ENCODE measurements at regions not wholly inside any gene's neighbourhood (a gene's known extent, or its start where the extent isn't known, plus 50 kb on each side); places are given as distances from the start of the nearest gene placed in this dataset.

GRCh38 chr13:20351281-20352022 is 119.3 kb upstream of the GJB6 start:
- H3K4me3 ChIP-seq (ENCODE audit: insufficient read depth, low read depth, low read length), result no peak overlapping the region
- H3K9me3 ChIP-seq (ENCODE audit: control insufficient read depth, low read length), result no peaks in the 10 kb centered on the region
- peaks cover 11% of the 10 kb centered on the region for H3K4me1 ChIP-seq (ENCODE audit: control insufficient read depth, insufficient read depth, low read length)
- no peaks in the 10 kb centered on the region for H3K27me3 ChIP-seq (ENCODE audit: control insufficient read depth, insufficient read depth, low read length, poor library complexity, severe bottlenecking)
- no peaks in the 10 kb centered on the region for H3K36me3 ChIP-seq (ENCODE audit: control insufficient read depth, insufficient read depth, low read length)
- no peak overlapping the region for H3K27ac ChIP-seq (ENCODE audit: insufficient read depth, low read depth, low read length, poor library complexity, severe bottlenecking)
- WGBS, 2 experiments, result 89 to 94% methylated on average over 4 to 5 of the region's 6 CpGs

DNA sequence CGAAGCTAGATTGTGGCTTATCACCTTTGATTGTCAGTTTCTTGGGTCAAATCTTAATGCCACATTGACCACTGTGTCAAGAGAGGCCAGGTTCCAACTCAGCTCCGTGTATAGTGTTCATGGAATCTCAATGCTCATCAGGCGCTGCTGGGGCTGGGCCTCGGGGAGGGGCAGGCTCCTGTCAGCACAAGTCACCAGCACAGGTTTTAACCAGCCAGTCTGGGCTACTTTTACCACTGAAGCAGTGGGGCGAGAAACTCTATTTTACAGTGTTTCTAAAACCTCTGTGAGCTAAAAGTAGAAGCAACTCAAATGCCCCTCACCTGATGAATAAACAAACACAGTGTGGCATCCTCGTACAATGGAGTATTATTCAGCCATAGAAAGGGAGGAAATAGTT is 118.7 kb upstream of the GJB6 start:
- Histone ChIP-seq H3K4me1 (ENCODE audit: control insufficient read depth, insufficient read depth, low read length) (peaks cover 11% of the 10 kb centered on the region), H3K27me3 (ENCODE audit: control insufficient read depth, insufficient read depth, low read length, poor library complexity, severe bottlenecking) (no peaks in the 10 kb centered on the region), H3K27ac (ENCODE audit: insufficient read depth, low read depth, low read length, poor library complexity, severe bottlenecking) (no peak overlapping the region), H3K36me3 (ENCODE audit: control insufficient read depth, insufficient read depth, low read length) (no peaks in the 10 kb centered on the region), H3K9me3 (ENCODE audit: control insufficient read depth, low read length) (no peaks in the 10 kb centered on the region), H3K4me3 (ENCODE audit: insufficient read depth, low read depth, low read length) (no peak overlapping the region)
- WGBS, 2 experiments, result 89 to 91% methylated on average over 6 of the region's 6 CpGs

- Histone ChIP-seq H3K4me3 (ENCODE audit: insufficient read depth, low read depth, low read length) (no peak overlapping the region), H3K4me1 (ENCODE audit: control insufficient read depth, insufficient read depth, low read length) (peaks cover 11% of the 10 kb centered on the region), H3K27me3 (ENCODE audit: control insufficient read depth, insufficient read depth, low read length, poor library complexity, severe bottlenecking) (no peaks in the 10 kb centered on the region), H3K27ac (ENCODE audit: insufficient read depth, low read depth, low read length, poor library complexity, severe bottlenecking) (no peak overlapping the region), H3K9me3 (ENCODE audit: control insufficient read depth, low read length) (no peaks in the 10 kb centered on the region), H3K36me3 (ENCODE audit: control insufficient read depth, insufficient read depth, low read length) (no peaks in the 10 kb centered on the region)
- WGBS, 2 experiments, result 88 to 90% methylated on average over 3 of the region's 3 CpGs
Observed at GRCh38 chr13:20350382-20350763, 118.3 kb upstream of the GJB6 start.

DNA sequence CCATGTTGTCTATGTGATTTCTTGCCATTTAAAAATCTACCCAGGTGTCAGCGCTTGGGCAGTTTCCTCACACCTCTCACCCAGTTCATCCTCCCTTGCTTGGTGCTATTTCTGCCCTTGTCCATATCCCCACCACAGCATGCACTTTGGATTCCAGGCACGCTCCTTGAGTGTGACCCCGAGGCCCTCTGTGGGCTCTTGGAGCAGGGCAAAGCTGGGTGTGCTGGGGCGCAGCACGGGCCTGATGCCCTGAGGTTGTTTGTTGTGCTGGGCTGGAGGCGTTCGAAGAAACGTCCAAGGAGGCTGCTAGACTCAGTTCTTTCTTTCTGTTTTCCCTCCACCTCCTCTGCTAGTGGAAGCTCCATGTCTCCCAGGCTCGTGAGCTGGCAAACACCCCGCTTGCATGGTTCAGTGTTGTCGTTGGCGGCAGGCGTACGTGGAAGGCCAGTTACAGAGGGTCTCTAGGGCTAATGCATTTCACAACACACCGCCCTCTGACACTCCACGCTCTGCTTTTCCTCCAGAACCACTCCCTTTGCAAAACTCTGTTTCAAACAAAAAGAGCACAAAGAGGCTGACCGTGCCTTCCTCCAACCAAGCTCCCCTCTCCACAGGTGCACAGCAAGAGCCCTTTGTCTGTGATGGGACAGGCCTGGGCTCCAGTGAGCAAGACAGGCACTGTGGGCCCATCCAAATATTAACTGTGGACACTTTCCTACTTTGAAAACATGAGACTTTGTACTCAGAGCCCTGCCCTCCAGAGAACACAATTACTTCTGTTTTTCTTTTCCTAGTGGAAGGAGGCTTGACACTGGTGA is 117.7 kb upstream of the GJB6 start:
- 66 to 70% methylated on average over 17 of the region's 17 CpGs for WGBS, 2 experiments
- H3K27me3 ChIP-seq (ENCODE audit: control insufficient read depth, insufficient read depth, low read length, poor library complexity, severe bottlenecking), result no peaks in the 10 kb centered on the region
- no peaks in the 10 kb centered on the region for H3K36me3 ChIP-seq (ENCODE audit: control insufficient read depth, insufficient read depth, low read length)
- peaks cover 11% of the 10 kb centered on the region for H3K4me1 ChIP-seq (ENCODE audit: control insufficient read depth, insufficient read depth, low read length)
- no peak overlapping the region for H3K27ac ChIP-seq (ENCODE audit: insufficient read depth, low read depth, low read length, poor library complexity, severe bottlenecking)
- no peak overlapping the region for H3K4me3 ChIP-seq (ENCODE audit: insufficient read depth, low read depth, low read length)
- no peaks in the 10 kb centered on the region for H3K9me3 ChIP-seq (ENCODE audit: control insufficient read depth, low read length)

- H3K27ac ChIP-seq (ENCODE audit: insufficient read depth, low read depth, low read length, poor library complexity, severe bottlenecking), result no peak overlapping the region
- no peak overlapping the region for H3K4me3 ChIP-seq (ENCODE audit: insufficient read depth, low read depth, low read length)
- H3K4me1 ChIP-seq (ENCODE audit: control insufficient read depth, insufficient read depth, low read length), result peaks cover 11% of the 10 kb centered on the region
- no peaks in the 10 kb centered on the region for H3K27me3 ChIP-seq (ENCODE audit: control insufficient read depth, insufficient read depth, low read length, poor library complexity, severe bottlenecking)
- no peaks in the 10 kb centered on the region for H3K36me3 ChIP-seq (ENCODE audit: control insufficient read depth, insufficient read depth, low read length)
- 92% methylated on average over 8 of the region's 8 CpGs for WGBS, 2 experiments
- no peaks in the 10 kb centered on the region for H3K9me3 ChIP-seq (ENCODE audit: control insufficient read depth, low read length)
Observed at GRCh38 chr13:20348645-20349408, 116.7 kb upstream of the GJB6 start.

- peaks cover 11% of the 10 kb centered on the region for H3K4me1 ChIP-seq (ENCODE audit: control insufficient read depth, insufficient read depth, low read length)
- H3K27me3 ChIP-seq (ENCODE audit: control insufficient read depth, insufficient read depth, low read length, poor library complexity, severe bottlenecking), result no peaks in the 10 kb centered on the region
- H3K36me3 ChIP-seq (ENCODE audit: control insufficient read depth, insufficient read depth, low read length), result no peaks in the 10 kb centered on the region
- no peaks in the 10 kb centered on the region for H3K9me3 ChIP-seq (ENCODE audit: control insufficient read depth, low read length)
- no peak overlapping the region for H3K27ac ChIP-seq (ENCODE audit: insufficient read depth, low read depth, low read length, poor library complexity, severe bottlenecking)
- no peak overlapping the region for H3K4me3 ChIP-seq (ENCODE audit: insufficient read depth, low read depth, low read length)
- 95 to 96% methylated on average over 8 to 9 of the region's 10 CpGs for WGBS, 2 experiments
Observed at GRCh38 chr13:20348018-20348417, 115.9 kb upstream of the GJB6 start.

DNA sequence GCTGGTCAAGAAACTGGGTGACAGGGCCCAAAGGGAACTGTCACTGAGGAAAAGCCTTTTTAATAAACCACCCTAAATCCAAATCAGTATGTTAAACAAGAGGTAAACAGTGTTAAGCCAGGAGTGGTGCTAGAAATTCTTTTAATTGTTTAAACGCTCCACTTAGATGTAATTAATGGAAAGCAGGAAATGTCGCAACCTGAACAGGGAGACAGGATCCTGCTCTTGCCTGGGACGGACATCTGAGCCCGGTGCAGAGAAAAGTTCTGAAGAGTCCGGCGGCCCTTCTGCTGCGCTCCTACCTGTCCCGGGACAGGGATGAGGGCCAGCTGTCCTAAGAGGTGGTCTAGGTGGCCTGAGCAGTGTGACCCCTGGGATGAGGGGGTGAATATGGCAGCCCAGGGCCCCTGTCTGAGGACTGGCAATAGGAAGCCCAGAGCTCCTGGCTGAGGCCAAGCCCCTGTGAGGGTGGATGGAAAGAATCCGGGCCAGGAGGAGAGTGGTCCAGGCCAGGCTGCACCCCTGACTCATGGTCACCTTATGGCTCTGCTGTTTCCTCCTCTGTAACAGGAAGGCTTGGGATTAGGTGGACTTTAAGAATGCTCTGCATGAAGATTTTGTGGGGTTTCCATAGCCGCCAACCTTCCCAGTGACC is 112.8 kb upstream of the GJB6 start:
- no peaks in the 10 kb centered on the region for H3K36me3 ChIP-seq (ENCODE audit: control insufficient read depth, insufficient read depth, low read length)
- H3K27me3 ChIP-seq (ENCODE audit: control insufficient read depth, insufficient read depth, low read length, poor library complexity, severe bottlenecking), result no peaks in the 10 kb centered on the region
- no peak overlapping the region for H3K27ac ChIP-seq (ENCODE audit: insufficient read depth, low read depth, low read length, poor library complexity, severe bottlenecking)
- 94 to 95% methylated on average over 10 of the region's 10 CpGs for WGBS, 2 experiments
- no peak overlapping the region for H3K4me3 ChIP-seq (ENCODE audit: insufficient read depth, low read depth, low read length)
- H3K4me1 ChIP-seq (ENCODE audit: control insufficient read depth, insufficient read depth, low read length), result peaks cover 6% of the 10 kb centered on the region
- no peaks in the 10 kb centered on the region for H3K9me3 ChIP-seq (ENCODE audit: control insufficient read depth, low read length)

GRCh38 chr13:20342311-20342710 is 110.2 kb upstream of the GJB6 start:
- Histone ChIP-seq H3K27me3 (ENCODE audit: control insufficient read depth, insufficient read depth, low read length, poor library complexity, severe bottlenecking) (no peaks in the 10 kb centered on the region), H3K9me3 (ENCODE audit: control insufficient read depth, low read length) (no peaks in the 10 kb centered on the region), H3K4me3 (ENCODE audit: insufficient read depth, low read depth, low read length) (no peak overlapping the region), H3K4me1 (ENCODE audit: control insufficient read depth, insufficient read depth, low read length) (no peaks in the 10 kb centered on the region), H3K27ac (ENCODE audit: insufficient read depth, low read depth, low read length, poor library complexity, severe bottlenecking) (no peak overlapping the region), H3K36me3 (ENCODE audit: control insufficient read depth, insufficient read depth, low read length) (no peaks in the 10 kb centered on the region)
- 95 to 96% methylated on average over 3 of the region's 3 CpGs for WGBS, 2 experiments

DNA sequence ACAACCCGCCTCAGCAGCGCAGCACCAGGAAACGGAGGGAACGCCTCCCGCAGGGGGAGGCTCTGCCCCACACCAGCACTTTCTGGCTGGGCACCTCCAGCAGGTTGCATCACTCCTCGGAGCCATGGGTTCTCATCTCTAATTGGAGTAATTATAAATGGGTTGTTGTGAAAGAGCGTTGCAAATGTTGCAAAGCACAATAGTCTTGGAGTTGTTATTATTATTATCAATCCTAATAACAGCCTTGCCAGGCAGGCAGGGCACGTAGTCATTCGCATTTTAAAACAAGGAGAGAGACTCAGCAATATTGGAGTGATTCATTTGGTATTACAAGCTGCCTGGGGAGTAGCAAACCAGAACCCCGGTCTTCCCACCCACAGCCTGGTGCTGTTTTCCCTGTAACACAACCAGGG is 108.6 kb upstream of the GJB6 start:
- Histone ChIP-seq H3K9me3 (ENCODE audit: control insufficient read depth, low read length) (no peaks in the 10 kb centered on the region), H3K36me3 (ENCODE audit: control insufficient read depth, insufficient read depth, low read length) (no peaks in the 10 kb centered on the region), H3K27ac (ENCODE audit: insufficient read depth, low read depth, low read length, poor library complexity, severe bottlenecking) (no peak overlapping the region), H3K4me3 (ENCODE audit: insufficient read depth, low read depth, low read length) (no peak overlapping the region), H3K4me1 (ENCODE audit: control insufficient read depth, insufficient read depth, low read length) (no peaks in the 10 kb centered on the region), H3K27me3 (ENCODE audit: control insufficient read depth, insufficient read depth, low read length, poor library complexity, severe bottlenecking) (no peaks in the 10 kb centered on the region)
- WGBS, 2 experiments, result 86 to 87% methylated on average over 10 of the region's 10 CpGs
